Mesothelial cell of epicardium (in vitro differentiated cells): ENCODE measurements at regions not wholly inside any gene's neighbourhood (a gene's known extent, or its start where the extent isn't known, plus 50 kb on each side); places are given as distances from the start of the nearest gene placed in this dataset.

Experiments used
- DNase-seq, 2 experiments: peaks; one replicate each; pipeline ENCODE4 v3.0.0; 2021; ENCODE audit warnings: low spot score in 2 of 2; ENCODE audit not compliant: unreplicated experiment in 2 of 2
- H3K27ac Mint-ChIP-seq: 2 replicates; pipeline ENCODE4 v1.8.0; 2021; ENCODE audit warnings: mixed read lengths
- H3K27me3 Mint-ChIP-seq: 2 replicates; pipeline ENCODE4 v1.8.0; 2021; ENCODE audit warnings: low read depth, mixed read lengths
- H3K36me3 Mint-ChIP-seq: 2 replicates; pipeline ENCODE4 v1.8.0; 2021; ENCODE audit warnings: mixed read lengths
- H3K4me1 Mint-ChIP-seq: 2 replicates; pipeline ENCODE4 v1.8.0; 2021; ENCODE audit warnings: mixed read lengths
- H3K4me3 Mint-ChIP-seq: 2 replicates; pipeline ENCODE4 v1.8.0; 2021; ENCODE audit warnings: mild to moderate bottlenecking, moderate library complexity, mixed read lengths
- H3K9me3 Mint-ChIP-seq: 2 replicates; pipeline ENCODE4 v1.8.0; 2021; ENCODE audit warnings: mixed read lengths
- CTCF ChIP-seq: fragments of 200-600 bp; sonication (generic); IDR thresholded peaks from one replicate; pipeline ENCODE4 v1.5.0; 2021; ENCODE audit warnings: antibody characterized with exemption; ENCODE audit not compliant: unreplicated experiment

GRCh38 chr2:67528320-67528719 is 131.2 kb downstream of the ETAA1 start:
- Mint-ChIP-seq H3K4me1 (peaks cover 13% of the 10 kb centered on the region), H3K36me3 (peaks cover 2% of the 10 kb centered on the region), H3K27ac (no peak overlapping the region), H3K27me3 (no peaks in the 10 kb centered on the region), H3K4me3 (no peak overlapping the region), H3K9me3 (peaks cover 8% of the 10 kb centered on the region)
- no peak for TF ChIP-seq CTCF
- DNase-seq, result no peak

- no peak for TF ChIP-seq CTCF
- Mint-ChIP-seq H3K27ac (no peak overlapping the region), H3K27me3 (peaks cover 3% of the 10 kb centered on the region), H3K4me3 (no peak overlapping the region), H3K4me1 (no peaks in the 10 kb centered on the region), H3K9me3 (peaks cover 13% of the 10 kb centered on the region), H3K36me3 (peaks cover 2% of the 10 kb centered on the region)
- no peak for DNase-seq
Measured at GRCh38 chr2:67532387-67532786, 135.3 kb downstream of the ETAA1 start.

GRCh38 chr2:67534745-67535144 is 137.6 kb downstream of the ETAA1 start:
- no peak overlapping the region for H3K4me3 Mint-ChIP-seq
- H3K36me3 Mint-ChIP-seq, result peaks cover 12% of the 10 kb centered on the region
- peaks cover 3% of the 10 kb centered on the region for H3K27me3 Mint-ChIP-seq
- no peak overlapping the region for H3K27ac Mint-ChIP-seq
- peaks cover 32% of the 10 kb centered on the region for H3K9me3 Mint-ChIP-seq
- no peak for DNase-seq
- H3K4me1 Mint-ChIP-seq, result no peaks in the 10 kb centered on the region
- TF ChIP-seq CTCF, result no peak

- peaks cover 19% of the 10 kb centered on the region for H3K27me3 Mint-ChIP-seq
- no peak for DNase-seq
- H3K4me3 Mint-ChIP-seq, result no peak overlapping the region
- peaks cover 64% of the 10 kb centered on the region for H3K9me3 Mint-ChIP-seq
- H3K36me3 Mint-ChIP-seq, result peaks cover 17% of the 10 kb centered on the region
- no peak overlapping the region for H3K27ac Mint-ChIP-seq
- no peaks in the 10 kb centered on the region for H3K4me1 Mint-ChIP-seq
- TF ChIP-seq CTCF, result no peak
Measured at GRCh38 chr2:67540962-67541361, 143.8 kb downstream of the ETAA1 start.

DNA sequence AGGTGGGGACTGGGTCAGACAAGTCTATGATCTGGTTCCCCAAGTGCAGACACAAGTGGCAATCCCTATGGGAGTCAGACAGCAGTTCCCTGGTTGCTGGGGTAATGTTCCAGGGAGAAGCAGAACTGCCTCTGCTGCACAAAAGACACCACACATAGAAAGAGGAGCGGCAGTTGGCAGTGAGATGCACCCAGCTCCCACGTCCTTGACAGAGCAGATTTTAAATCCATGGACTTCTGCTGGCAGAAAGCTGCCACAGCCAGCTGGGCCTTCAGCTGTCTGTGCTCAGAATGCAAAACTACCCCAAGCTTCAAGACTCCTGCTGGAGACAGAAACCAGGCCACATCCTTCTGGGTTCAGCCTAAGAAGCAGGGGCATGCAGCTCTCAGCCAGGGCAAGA is 147.2 kb downstream of the ETAA1 start:
- Mint-ChIP-seq H3K36me3 (peaks cover 11% of the 10 kb centered on the region), H3K4me3 (no peak overlapping the region), H3K27ac (no peak overlapping the region), H3K9me3 (peaks cover 44% of the 10 kb centered on the region), H3K27me3 (peaks cover 23% of the 10 kb centered on the region), H3K4me1 (peaks cover 17% of the 10 kb centered on the region)
- TF ChIP-seq CTCF, result no peak
- no peak for DNase-seq
